ENCODE measurements at regions not wholly inside any gene's neighbourhood (a gene's known extent, or its start where the extent isn't known, plus 50 kb on each side); places are given as distances from the start of the nearest gene placed in this dataset.

DNA sequence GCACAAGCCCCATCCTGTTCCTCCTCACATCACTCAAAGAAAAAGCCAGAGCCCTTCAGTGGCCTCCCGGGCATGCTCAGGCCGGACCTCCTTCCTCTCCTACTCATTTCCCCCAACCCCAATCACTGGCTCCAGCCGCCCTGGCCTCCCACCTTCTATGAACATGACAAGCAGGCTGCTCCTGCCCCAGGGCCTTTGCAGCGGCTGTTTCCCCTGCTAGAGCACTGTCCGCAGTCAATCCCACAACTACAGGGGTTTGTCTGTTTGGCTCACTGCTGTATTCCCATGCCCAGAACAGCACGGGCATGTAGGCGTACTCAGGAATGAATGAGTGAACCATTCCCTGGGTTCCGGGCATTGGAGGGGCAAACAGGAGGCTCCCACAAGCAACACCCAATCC is 139.8 kb upstream of the PRR20G start:
- no peak overlapping the region for H3K27ac ChIP-seq
- no peak overlapping the region for H3K4me2 ChIP-seq
- H3K4me3 ChIP-seq = no peak overlapping the region
- H3K4me1 ChIP-seq (replicated peaks; ENCODE audit: insufficient read depth) = no peaks in the 10 kb centered on the region
- no TSS peak for BruUV-seq (replicated peaks)
- peaks cover 94% of the 10 kb centered on the region for H3K27me3 ChIP-seq (ENCODE audit: insufficient read depth, low read depth)
- POLR2A ChIA-PET (ENCODE audit: unreplicated experiment) = no interaction called here
- no peak overlapping the region for H2AFZ ChIP-seq
- H3K79me2 ChIP-seq (ENCODE audit: low read depth) = no peaks in the 10 kb centered on the region
- H4K20me1 ChIP-seq (ENCODE audit: insufficient read depth) = no peaks in the 10 kb centered on the region; the same call in 1 of the 2 replicates
- H3K9me3 ChIP-seq (ENCODE audit: insufficient read depth, low read depth) = no peaks in the 10 kb centered on the region
- H3K36me3 ChIP-seq (ENCODE audit: low read depth) = no peaks in the 10 kb centered on the region
- intact Hi-C loops (cut with micrococcal nuclease; ENCODE audit: unreplicated experiment) = no loop called here
- CTCF ChIA-PET = no interaction called here
- no peaks in the 10 kb centered on the region for H3K9me2 ChIP-seq (ENCODE audit: insufficient read depth)
- H3F3A ChIP-seq (ENCODE audit: insufficient read depth, low read depth) = no peaks in the 10 kb centered on the region
- TF ChIP-seq, protein P1, sequence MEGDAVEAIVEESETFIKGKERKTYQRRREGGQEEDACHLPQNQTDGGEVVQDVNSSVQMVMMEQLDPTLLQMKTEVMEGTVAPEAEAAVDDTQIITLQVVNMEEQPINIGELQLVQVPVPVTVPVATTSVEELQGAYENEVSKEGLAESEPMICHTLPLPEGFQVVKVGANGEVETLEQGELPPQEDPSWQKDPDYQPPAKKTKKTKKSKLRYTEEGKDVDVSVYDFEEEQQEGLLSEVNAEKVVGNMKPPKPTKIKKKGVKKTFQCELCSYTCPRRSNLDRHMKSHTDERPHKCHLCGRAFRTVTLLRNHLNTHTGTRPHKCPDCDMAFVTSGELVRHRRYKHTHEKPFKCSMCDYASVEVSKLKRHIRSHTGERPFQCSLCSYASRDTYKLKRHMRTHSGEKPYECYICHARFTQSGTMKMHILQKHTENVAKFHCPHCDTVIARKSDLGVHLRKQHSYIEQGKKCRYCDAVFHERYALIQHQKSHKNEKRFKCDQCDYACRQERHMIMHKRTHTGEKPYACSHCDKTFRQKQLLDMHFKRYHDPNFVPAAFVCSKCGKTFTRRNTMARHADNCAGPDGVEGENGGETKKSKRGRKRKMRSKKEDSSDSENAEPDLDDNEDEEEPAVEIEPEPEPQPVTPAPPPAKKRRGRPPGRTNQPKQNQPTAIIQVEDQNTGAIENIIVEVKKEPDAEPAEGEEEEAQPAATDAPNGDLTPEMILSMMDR (conservative IDR thresholded peaks at IDR 0.05) = no peak
- no peak for TF ChIP-seq EZH2 (IDR thresholded peaks at IDR 0.05; ENCODE audit: low read depth)
- DNase-seq = no peak

DNA sequence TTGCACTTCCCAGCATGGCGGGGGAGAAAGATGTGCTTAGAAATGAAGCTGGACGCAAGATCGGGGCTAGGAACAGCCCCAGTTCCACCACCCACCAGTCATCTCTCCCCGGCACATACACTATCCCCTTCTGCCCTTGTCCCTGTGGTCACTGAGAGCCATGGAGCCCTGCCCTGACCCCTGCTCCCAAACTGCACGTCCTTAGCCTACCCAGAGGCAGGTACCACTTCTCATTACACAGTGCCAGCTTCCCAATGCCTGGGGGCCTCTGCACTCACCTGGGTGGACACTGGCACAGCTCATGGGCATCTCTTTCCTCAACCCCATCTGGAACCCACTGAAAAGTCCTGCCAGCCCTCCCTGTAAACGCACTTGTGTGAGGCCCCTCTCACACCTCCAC is 139.3 kb upstream of the PRR20G start:
- Histone ChIP-seq H3K79me2 (ENCODE audit: low read depth) (no peaks in the 10 kb centered on the region), H3K4me2 (no peak overlapping the region), H3F3A (ENCODE audit: insufficient read depth, low read depth) (no peaks in the 10 kb centered on the region), H3K27me3 (ENCODE audit: insufficient read depth, low read depth) (peaks cover 94% of the 10 kb centered on the region), H3K9me2 (ENCODE audit: insufficient read depth) (no peaks in the 10 kb centered on the region), H3K27ac (no peak overlapping the region), H3K4me3 (no peak overlapping the region), H2AFZ (no peak overlapping the region), H3K9me3 (ENCODE audit: insufficient read depth, low read depth) (no peaks in the 10 kb centered on the region), H4K20me1 (ENCODE audit: insufficient read depth) (no peaks in the 10 kb centered on the region; the same call in 1 of the 2 replicates), H3K4me1 (replicated peaks; ENCODE audit: insufficient read depth) (no peaks in the 10 kb centered on the region), H3K36me3 (ENCODE audit: low read depth) (no peaks in the 10 kb centered on the region)
- BruUV-seq (replicated peaks) = no TSS peak
- no peak for DNase-seq
- POLR2A ChIA-PET (ENCODE audit: unreplicated experiment) = no interaction called here
- intact Hi-C loops (cut with micrococcal nuclease; ENCODE audit: unreplicated experiment) = no loop called here
- TF ChIP-seq EZH2 (IDR thresholded peaks at IDR 0.05; ENCODE audit: low read depth) = no peak
- TF ChIP-seq, protein P1 (conservative IDR thresholded peaks at IDR 0.05) = no peak
- CTCF ChIA-PET = no interaction called here

GRCh38 chr3:127426444-127427153 is 138.8 kb upstream of the PRR20G start:
- ChIA-PET CTCF (no interaction called here), POLR2A (ENCODE audit: unreplicated experiment) (interaction anchor here (0.6 kb wide), 1 partner anchor 352 kb away, joined by 4 read pairs; no protein-coding TSS in a partner anchor)
- no peak for DNase-seq
- H2AFZ ChIP-seq = no peak overlapping the region
- no peak overlapping the region for H3K4me3 ChIP-seq
- no peaks in the 10 kb centered on the region for H3K9me3 ChIP-seq (ENCODE audit: insufficient read depth, low read depth)
- no peak overlapping the region for H3K4me2 ChIP-seq
- H3K36me3 ChIP-seq (ENCODE audit: low read depth) = no peaks in the 10 kb centered on the region
- no TSS peak for BruUV-seq (replicated peaks)
- H4K20me1 ChIP-seq (ENCODE audit: insufficient read depth) = no peaks in the 10 kb centered on the region; the same call in 1 of the 2 replicates
- intact Hi-C loops (cut with micrococcal nuclease; ENCODE audit: unreplicated experiment) = no loop called here
- H3K9me2 ChIP-seq (ENCODE audit: insufficient read depth) = no peaks in the 10 kb centered on the region
- H3K27ac ChIP-seq = no peak overlapping the region
- H3K79me2 ChIP-seq (ENCODE audit: low read depth) = no peaks in the 10 kb centered on the region
- no peaks in the 10 kb centered on the region for H3K4me1 ChIP-seq (replicated peaks; ENCODE audit: insufficient read depth)
- TF ChIP-seq EZH2 (IDR thresholded peaks at IDR 0.05; ENCODE audit: low read depth) = no peak
- peaks cover 94% of the 10 kb centered on the region for H3K27me3 ChIP-seq (ENCODE audit: insufficient read depth, low read depth)
- H3F3A ChIP-seq (ENCODE audit: insufficient read depth, low read depth) = no peaks in the 10 kb centered on the region
